Stomach (tissue), 8 donors: ENCODE measurements at regions not wholly inside any gene's neighbourhood (a gene's known extent, or its start where the extent isn't known, plus 50 kb on each side); places are given as distances from the start of the nearest gene placed in this dataset.

Source experiments
- DNase-seq, 2 donors: peaks; one replicate each; pipeline versions ENCODE4 v3.0.0 to v3.0.0-alpha.2; 2013 to 2019
- H3K27ac ChIP-seq, 5 donors: fragments of 200-600 bp in 4 of 5; sonication (generic) in 4 of 5; one replicate each; pipeline ENCODE4 v1.5.1; 2013 to 2019; ENCODE audit warnings: mild to moderate bottlenecking in 1 of 5, moderate library complexity in 1 of 5
- H3K27me3 ChIP-seq, 3 donors: fragments of 200-600 bp; sonication (generic); one replicate each; pipeline ENCODE4 v1.5.1; 2017 to 2019; ENCODE audit warnings: mixed run types in 1 of 3
- H3K36me3 ChIP-seq, 4 donors: fragments of 200-600 bp; sonication (generic); 1 replicate in 3 of 4; 2 replicates in 1 of 4; pipeline ENCODE4 v1.5.1; 2016 to 2019
- H3K4me1 ChIP-seq, 4 donors: fragments of 200-600 bp; sonication (generic); one replicate each; pipeline ENCODE4 v1.5.1; 2016 to 2019
- H3K4me3 ChIP-seq, 4 donors: fragments of 200-600 bp; sonication (generic) in 3 of 4; one replicate each; pipeline ENCODE4 v1.5.1; 2016 to 2019; ENCODE audit warnings: mild to moderate bottlenecking in 1 of 4
- H3K9me3 ChIP-seq, 4 donors: fragments of 200-600 bp; sonication (generic); one replicate each; pipeline ENCODE4 v1.5.1; 2016 to 2019
- EP300 ChIP-seq: sonication (generic); formaldehyde crosslinking; IDR thresholded peaks from one replicate; pipeline ENCODE4 v1.6.1; 2017; ENCODE audit warnings: antibody characterized with exemption
- POLR2A ChIP-seq, 4 donors: fragments of 450-650 bp; IDR thresholded peaks; one replicate each; pipeline ENCODE4 v1.6.1; 2016; ENCODE audit warnings: antibody characterized with exemption in 4 of 4, control low read depth in 2 of 4, mild to moderate bottlenecking in 1 of 4, moderate library complexity in 1 of 4
- POLR2AphosphoS5 ChIP-seq, 3 donors: sonication (generic); formaldehyde crosslinking; IDR thresholded peaks; one replicate each; pipeline ENCODE4 v1.6.1; 2016; ENCODE audit warnings: antibody characterized with exemption in 3 of 3
- WGBS, 5 donors: extraction: QIAGEN DNeasy Blood & Tissue Kit in 3 of 5; methylation state at CpG; one replicate each; pipeline versions ENCODE4 v1.1.5 to v1.1.7; 2013 to 2018; 5-methylcytosine and 5-hydroxymethylcytosine counted together
- intact Hi-C: fragments of 100-400 bp; cut with DNase I; formaldehyde crosslinking; loops from one replicate; pipeline ENCODE4 v1.15.1; 2023; ENCODE audit warnings: low total_unique reads
- TF ChIP-seq, protein P1 (sequence below), 7 experiments: fragments of 450-650 bp in 4 of 7; fragments of 200-600 bp in 3 of 7; sonication (generic) in 3 of 7; IDR thresholded peaks; one replicate each; pipeline ENCODE4 v1.5.1; 2016 to 2019; ENCODE audit warnings: antibody characterized with exemption in 7 of 7, control low read depth in 2 of 7, mild to moderate bottlenecking in 1 of 7
- donor health status: healthy with polysubstance abuse.
- donor health status: Bipolar disorder and iron deficiency.
- donor health status: healthy.

DNA sequence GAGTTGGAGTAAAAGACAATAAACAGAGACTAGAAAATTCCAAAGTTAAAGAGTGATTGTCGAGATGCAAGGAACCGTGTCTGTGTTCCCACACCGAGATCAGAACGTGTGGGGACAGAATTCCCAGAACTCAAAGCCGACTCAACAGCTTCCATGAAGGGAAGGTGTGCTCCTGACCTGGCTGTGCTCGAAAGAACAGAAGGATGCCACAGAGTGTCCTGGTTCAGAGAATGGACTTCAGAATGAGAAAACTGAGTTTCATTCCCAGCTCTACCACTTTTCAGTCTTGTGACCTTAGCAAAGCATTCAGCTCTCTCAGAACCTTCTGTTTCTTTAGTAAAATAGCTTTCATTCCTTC lies 420.0 kb upstream of the SLC30A5 start:
- Histone ChIP-seq H3K27me3 (no peaks in the 10 kb centered on the region), H3K36me3 (no peaks in the 10 kb centered on the region), H3K4me1 (peaks cover 0 to 19% (median 0%) of the 10 kb centered on the region in 4 donors), H3K4me3 (no peak overlapping the region), H3K27ac (no peak overlapping the region), H3K9me3 (no peaks in the 10 kb centered on the region)
- DNase-seq: no peak
- 74 to 84% (median 78%) methylated on average over 6 of the region's 6 CpGs for WGBS, 5 donors
- TF ChIP-seq POLR2AphosphoS5 (IDR thresholded peaks at IDR 0.05): no peak
- TF ChIP-seq EP300: no peak
- no peak for TF ChIP-seq POLR2A (IDR thresholded peaks at IDR 0.05)
- TF ChIP-seq, protein P1, sequence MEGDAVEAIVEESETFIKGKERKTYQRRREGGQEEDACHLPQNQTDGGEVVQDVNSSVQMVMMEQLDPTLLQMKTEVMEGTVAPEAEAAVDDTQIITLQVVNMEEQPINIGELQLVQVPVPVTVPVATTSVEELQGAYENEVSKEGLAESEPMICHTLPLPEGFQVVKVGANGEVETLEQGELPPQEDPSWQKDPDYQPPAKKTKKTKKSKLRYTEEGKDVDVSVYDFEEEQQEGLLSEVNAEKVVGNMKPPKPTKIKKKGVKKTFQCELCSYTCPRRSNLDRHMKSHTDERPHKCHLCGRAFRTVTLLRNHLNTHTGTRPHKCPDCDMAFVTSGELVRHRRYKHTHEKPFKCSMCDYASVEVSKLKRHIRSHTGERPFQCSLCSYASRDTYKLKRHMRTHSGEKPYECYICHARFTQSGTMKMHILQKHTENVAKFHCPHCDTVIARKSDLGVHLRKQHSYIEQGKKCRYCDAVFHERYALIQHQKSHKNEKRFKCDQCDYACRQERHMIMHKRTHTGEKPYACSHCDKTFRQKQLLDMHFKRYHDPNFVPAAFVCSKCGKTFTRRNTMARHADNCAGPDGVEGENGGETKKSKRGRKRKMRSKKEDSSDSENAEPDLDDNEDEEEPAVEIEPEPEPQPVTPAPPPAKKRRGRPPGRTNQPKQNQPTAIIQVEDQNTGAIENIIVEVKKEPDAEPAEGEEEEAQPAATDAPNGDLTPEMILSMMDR (IDR thresholded peaks at IDR 0.05): no peak
- intact Hi-C loops: no loop called here

DNA sequence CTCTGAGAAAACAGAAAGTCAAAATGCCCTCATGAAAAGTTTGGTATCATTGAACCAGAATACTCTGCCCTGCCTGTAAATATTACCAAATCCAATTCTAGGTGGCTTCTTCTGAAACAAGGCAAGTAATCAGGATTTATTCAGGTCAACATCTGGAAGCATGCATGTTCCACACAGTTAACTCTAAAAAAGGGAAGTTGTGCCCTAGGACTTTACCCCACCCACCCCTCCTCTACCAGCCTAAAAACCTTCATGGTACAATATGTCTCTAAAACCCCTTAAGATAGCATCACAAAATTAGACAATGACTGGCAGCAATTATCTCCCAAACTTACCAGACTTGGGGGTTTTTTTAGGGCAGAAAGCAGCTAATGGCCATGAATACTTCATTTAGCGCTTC lies 414.8 kb upstream of the SLC30A5 start:
- no peak overlapping the region for H3K27ac ChIP-seq
- DNase-seq: no peak
- peaks cover 0 to 12% (median under 1%) of the 10 kb centered on the region in 4 donors for H3K4me1 ChIP-seq
- H3K27me3 ChIP-seq: no peaks in the 10 kb centered on the region
- no peak overlapping the region for H3K4me3 ChIP-seq
- H3K36me3 ChIP-seq: no peaks in the 10 kb centered on the region
- 88 to 100% (median 97%) methylated on average over 1 of the region's 1 CpG for WGBS, 5 donors
- no peaks in the 10 kb centered on the region for H3K9me3 ChIP-seq
- TF ChIP-seq, protein P1 (IDR thresholded peaks at IDR 0.05): no peak
- intact Hi-C loops: no loop called here

DNA sequence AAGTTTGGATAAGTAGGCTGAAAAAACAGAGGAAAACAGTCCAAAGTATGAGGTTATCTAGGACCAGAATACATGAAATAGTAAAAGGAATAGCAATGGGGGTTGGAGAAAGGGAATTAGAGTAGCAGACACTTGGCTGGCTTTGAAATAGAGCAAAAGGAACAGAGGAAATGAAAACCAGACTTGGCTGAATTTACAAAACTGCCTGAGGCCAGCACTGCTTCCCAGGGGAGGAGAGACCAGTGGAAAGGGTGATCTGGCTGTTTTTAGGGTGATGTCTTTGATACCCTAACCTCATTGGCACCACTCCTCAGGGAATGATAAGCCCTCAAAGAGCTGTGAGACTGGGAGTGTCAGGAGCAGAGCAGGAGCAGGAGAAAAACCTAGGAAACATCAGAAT lies 413.4 kb upstream of the SLC30A5 start:
- peak in 1 of 2 donors; percentile 16 for DNase-seq
- peaks cover 0 to 12% (median 0%) of the 10 kb centered on the region in 4 donors for H3K4me1 ChIP-seq
- H3K9me3 ChIP-seq: no peaks in the 10 kb centered on the region
- no peak for TF ChIP-seq POLR2AphosphoS5 (IDR thresholded peaks at IDR 0.05)
- TF ChIP-seq POLR2A (IDR thresholded peaks at IDR 0.05): no peak
- TF ChIP-seq, protein P1 (IDR thresholded peaks at IDR 0.05): no peak
- TF ChIP-seq EP300: no peak
- H3K27me3 ChIP-seq: no peaks in the 10 kb centered on the region
- no peak overlapping the region for H3K27ac ChIP-seq
- H3K36me3 ChIP-seq: no peaks in the 10 kb centered on the region
- H3K4me3 ChIP-seq: no peak overlapping the region
- intact Hi-C loops: no loop called here

DNA sequence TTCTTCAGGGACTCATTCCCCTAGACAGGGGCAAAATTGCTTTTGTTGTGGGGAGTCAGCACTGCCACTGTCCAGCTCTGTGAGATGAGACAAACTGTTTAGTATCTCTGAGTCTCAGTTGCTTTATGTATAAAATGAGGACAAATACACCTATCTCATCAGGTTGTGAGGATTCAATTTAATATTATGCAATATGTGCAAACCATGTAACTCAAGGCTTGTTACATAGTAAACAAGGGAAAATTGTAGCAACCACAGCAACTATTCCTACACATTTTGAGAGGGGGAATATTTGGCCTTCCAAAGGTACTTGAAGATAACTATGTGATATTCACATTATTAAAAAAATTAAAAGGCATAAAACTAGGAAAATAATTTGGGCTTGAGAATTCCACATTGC lies 411.9 kb upstream of the SLC30A5 start:
- DNase-seq: no peak

More for the DNA sequence above, 411.9 kb upstream of the SLC30A5 start:
- H3K9me3 ChIP-seq: no peaks in the 10 kb centered on the region
- TF ChIP-seq POLR2AphosphoS5 (IDR thresholded peaks at IDR 0.05): no peak
- no peak for TF ChIP-seq POLR2A (IDR thresholded peaks at IDR 0.05)
- TF ChIP-seq, protein P1 (IDR thresholded peaks at IDR 0.05): no peak
- intact Hi-C loops: no loop called here
- no peak overlapping the region for H3K4me3 ChIP-seq
- H3K27me3 ChIP-seq: no peaks in the 10 kb centered on the region
- peaks cover 0 to 12% (median 0%) of the 10 kb centered on the region in 4 donors for H3K4me1 ChIP-seq
- H3K36me3 ChIP-seq: no peaks in the 10 kb centered on the region
- H3K27ac ChIP-seq: no peak overlapping the region
